Neutrophil (primary cell): ENCODE measurements at regions not wholly inside any gene's neighbourhood (a gene's known extent, or its start where the extent isn't known, plus 50 kb on each side); places are given as distances from the start of the nearest gene placed in this dataset.

Source experiments
- H3K27ac ChIP-seq: fragments of 200-600 bp; sonication (generic); 2 replicates; pipeline ENCODE4 v1.5.1; 2016; ENCODE audit warnings: mild to moderate bottlenecking, moderate library complexity
- H3K27me3 ChIP-seq: fragments of 200-600 bp; sonication (generic); 2 replicates; pipeline ENCODE4 v1.6.0; 2016; ENCODE audit warnings: mild to moderate bottlenecking
- H3K36me3 ChIP-seq: fragments of 200-600 bp; sonication (generic); 2 replicates; pipeline ENCODE4 v1.5.1; 2017
- H3K4me1 ChIP-seq, 2 experiments: fragments of 200-600 bp in 1 of 2; sonication (generic) in 1 of 2; 1 replicate in 1 of 2; 2 replicates in 1 of 2; pipeline versions ENCODE4 v1.5.1 to v1.6.1; 2013 to 2016; ENCODE audit warnings: low read depth in 1 of 2, low read length in 1 of 2, mild to moderate bottlenecking in 1 of 2, moderate library complexity in 1 of 2; ENCODE audit not compliant: control insufficient read depth in 1 of 2, insufficient read depth in 1 of 2
- H3K4me3 ChIP-seq, 2 experiments: fragments of 200-600 bp in 1 of 2; sonication (generic) in 1 of 2; 1 replicate in 1 of 2; 2 replicates in 1 of 2; pipeline ENCODE4 v1.5.1; 2013 to 2016; ENCODE audit warnings: low read depth in 1 of 2, low read length in 1 of 2, mild to moderate bottlenecking in 1 of 2, moderate library complexity in 1 of 2
- H3K9me3 ChIP-seq: fragments of 200-600 bp; sonication (generic); 2 replicates; pipeline ENCODE4 v1.5.1; 2016
- CTCF ChIP-seq: fragments of 200-600 bp; sonication (generic); IDR thresholded peaks from 2 replicates; pipeline ENCODE4 v1.5.1; 2016; ENCODE audit warnings: antibody characterized with exemption

- no peak for TF ChIP-seq CTCF
- H3K36me3 ChIP-seq = no peaks in the 10 kb centered on the region
- no peak overlapping the region for H3K27ac ChIP-seq
Observed at GRCh38 chr12:30105505-30105904, 321.8 kb upstream of the TMTC1 start.

GRCh38 chr12:30104971-30105370 lies 321.2 kb upstream of the TMTC1 start:
- Histone ChIP-seq H3K36me3 (no peaks in the 10 kb centered on the region), H3K27ac (no peak overlapping the region), H3K4me3 (no peak overlapping the region), H3K27me3 (no peaks in the 10 kb centered on the region), H3K4me1 (no peaks in the 10 kb centered on the region), H3K9me3 (no peaks in the 10 kb centered on the region)
- TF ChIP-seq CTCF = no peak

More at GRCh38 chr12:30105505-30105904, 321.8 kb upstream of the TMTC1 start:
- H3K27me3 ChIP-seq = no peaks in the 10 kb centered on the region
- no peaks in the 10 kb centered on the region for H3K4me1 ChIP-seq
- H3K9me3 ChIP-seq = no peaks in the 10 kb centered on the region
- no peak overlapping the region for H3K4me3 ChIP-seq

- Histone ChIP-seq H3K4me3 (no peak overlapping the region), H3K9me3 (no peaks in the 10 kb centered on the region)
- no peak for TF ChIP-seq CTCF
Observed at GRCh38 chr12:30100741-30101140, 317.0 kb upstream of the TMTC1 start.

GRCh38 chr12:30098677-30099076 lies 314.9 kb upstream of the TMTC1 start:
- Histone ChIP-seq H3K9me3 (no peaks in the 10 kb centered on the region), H3K4me1 (no peaks in the 10 kb centered on the region), H3K4me3 (no peak overlapping the region), H3K36me3 (no peaks in the 10 kb centered on the region), H3K27me3 (no peaks in the 10 kb centered on the region), H3K27ac (no peak overlapping the region)
- no peak for TF ChIP-seq CTCF

More at GRCh38 chr12:30100741-30101140, 317.0 kb upstream of the TMTC1 start:
- H3K27ac ChIP-seq = no peak overlapping the region
- H3K36me3 ChIP-seq = no peaks in the 10 kb centered on the region
- H3K27me3 ChIP-seq = no peaks in the 10 kb centered on the region
- no peaks in the 10 kb centered on the region for H3K4me1 ChIP-seq

GRCh38 chr12:30095511-30095910 lies 311.8 kb upstream of the TMTC1 start:
- Histone ChIP-seq H3K4me1 (no peaks in the 10 kb centered on the region), H3K4me3 (no peak overlapping the region), H3K9me3 (no peaks in the 10 kb centered on the region), H3K27ac (no peak overlapping the region), H3K27me3 (no peaks in the 10 kb centered on the region), H3K36me3 (no peaks in the 10 kb centered on the region)
- no peak for TF ChIP-seq CTCF

GRCh38 chr12:30092983-30093617 lies 309.4 kb upstream of the TMTC1 start:
- no peak overlapping the region for H3K4me3 ChIP-seq
- TF ChIP-seq CTCF = no peak
- no peaks in the 10 kb centered on the region for H3K27me3 ChIP-seq
- no peaks in the 10 kb centered on the region for H3K36me3 ChIP-seq
- H3K9me3 ChIP-seq = no peaks in the 10 kb centered on the region
- H3K27ac ChIP-seq = no peak overlapping the region
- no peaks in the 10 kb centered on the region for H3K4me1 ChIP-seq
